IMR-90 (cell line): ENCODE measurements at regions not wholly inside any gene's neighbourhood (a gene's known extent, or its start where the extent isn't known, plus 50 kb on each side); places are given as distances from the start of the nearest gene placed in this dataset.

Experiments used
- ATAC-seq: fragments of 200-7000 bp; cut with Tn5 transposase; 2 replicates; pipeline ENCODE4 v1.9.1; 2020; ENCODE audit warnings: low read depth, mild to moderate bottlenecking, moderate library complexity
- BruUV-seq: library from RNA; stranded (reverse); fragments of 400-500 nt; replicated peaks from 2 replicates; lab custom pipeline; 2021; lab: Mats Ljungman, UMichigan
- CTCF ChIA-PET: fragments of 300-600 bp; formaldehyde crosslinking; extraction: SDS; loops from one replicate; lab custom pipeline; 2021; ENCODE audit warnings: antibody characterized with exemption; lab: Yijun Ruan, JAX
- POLR2A ChIA-PET: fragments of 300-600 bp; sonication (Branson Sonifier 250); formaldehyde crosslinking; loops from one replicate; lab custom pipeline; 2022; ENCODE audit warnings: antibody characterized with exemption; ENCODE audit not compliant: unreplicated experiment; lab: Charles Lee
- DNase-seq: peaks from one replicate; pipeline ENCODE4 v3.0.0; 2013
- H2AFZ ChIP-seq: replicated peaks from 2 replicates; pipeline ENCODE3; 2013; ENCODE audit warnings: low read length, mild to moderate bottlenecking; ENCODE audit not compliant: poor library complexity
- H2AK5ac ChIP-seq: 2 replicates; pipeline ENCODE4 v1.6.1; 2013; ENCODE audit warnings: low read depth, low read length, inconsistent platforms
- H2AK9ac ChIP-seq: replicated peaks from 2 replicates; pipeline ENCODE3; 2013; ENCODE audit warnings: mild to moderate bottlenecking, low read depth, low read length, moderate library complexity; ENCODE audit not compliant: poor library complexity
- H2BK120ac ChIP-seq: 2 replicates; pipeline ENCODE4 v1.6.1; 2013; ENCODE audit warnings: low read depth, low read length, inconsistent platforms
- H2BK15ac ChIP-seq: 3 replicates; pipeline ENCODE4 v1.6.1; 2013; ENCODE audit warnings: low read depth, low read length, inconsistent platforms
- H2BK20ac ChIP-seq: 2 replicates; pipeline ENCODE4 v1.6.1; 2013; ENCODE audit warnings: low read depth, mild to moderate bottlenecking, inconsistent platforms, low read length, moderate library complexity
- H2BK5ac ChIP-seq: 2 replicates; pipeline ENCODE4 v1.6.1; 2013; ENCODE audit warnings: mild to moderate bottlenecking, low read depth, low read length, inconsistent platforms; ENCODE audit not compliant: poor library complexity, severe bottlenecking
- H3K14ac ChIP-seq: replicated peaks from 2 replicates; pipeline ENCODE4 v1.6.1; 2013; ENCODE audit warnings: low read depth, low read length, inconsistent platforms
- H3K18ac ChIP-seq: 2 replicates; pipeline ENCODE4 v1.6.1; 2013; ENCODE audit warnings: low read depth, low read length, control low read depth
- H3K23ac ChIP-seq: 2 replicates; pipeline ENCODE4 v1.6.1; 2013; ENCODE audit warnings: low read depth, low read length, inconsistent platforms
- H3K27ac ChIP-seq: 2 replicates; pipeline ENCODE4 v1.5.1; 2013; ENCODE audit warnings: mild to moderate bottlenecking, control low read depth, low read length; ENCODE audit not compliant: insufficient read depth
- H3K27me3 ChIP-seq: 2 replicates; pipeline ENCODE4 v1.6.1; 2013; ENCODE audit warnings: low read length; ENCODE audit not compliant: control insufficient read depth, insufficient read depth
- H3K36me3 ChIP-seq: 2 replicates; pipeline ENCODE4 v1.6.1; 2013; ENCODE audit warnings: low read length, mixed read lengths; ENCODE audit not compliant: control insufficient read depth, insufficient read depth
- H3K4ac ChIP-seq: 2 replicates; pipeline ENCODE4 v1.6.1; 2013; ENCODE audit warnings: low read depth, low read length, inconsistent platforms
- H3K4me1 ChIP-seq: 2 replicates; pipeline ENCODE4 v1.6.1; 2013; ENCODE audit warnings: low read length, mixed read lengths; ENCODE audit not compliant: control insufficient read depth, insufficient read depth
- H3K4me2 ChIP-seq: 2 replicates; pipeline ENCODE4 v1.6.1; 2013; ENCODE audit warnings: low read depth, mild to moderate bottlenecking, control low read depth, low read length, moderate library complexity
- H3K4me3 ChIP-seq: 2 replicates; pipeline ENCODE4 v1.5.1; 2013; ENCODE audit warnings: low read depth, mild to moderate bottlenecking, control low read depth, low read length, moderate library complexity; ENCODE audit not compliant: insufficient read depth
- H3K56ac ChIP-seq: 2 replicates; pipeline ENCODE4 v1.6.1; 2013; ENCODE audit warnings: low read length, inconsistent platforms; ENCODE audit not compliant: insufficient read depth; ENCODE audit errors: extremely low read depth
- H3K79me1 ChIP-seq, 2 experiments: 2 replicates each; pipeline ENCODE4 v1.6.1; 2013; ENCODE audit warnings: low read length in 2 of 2, inconsistent platforms in 1 of 2, low read depth in 1 of 2
- H3K9ac ChIP-seq: 2 replicates; pipeline ENCODE4 v1.6.1; 2013; ENCODE audit warnings: low read depth, low read length, control low read depth
- H3K9me1 ChIP-seq: 2 replicates; pipeline ENCODE4 v1.6.1; 2013; ENCODE audit warnings: low read length, inconsistent platforms; ENCODE audit not compliant: insufficient read depth
- H3K9me3 ChIP-seq: 2 replicates; pipeline ENCODE4 v1.6.1; 2013; ENCODE audit warnings: low read length; ENCODE audit not compliant: control insufficient read depth, insufficient read depth
- H4K20me1 ChIP-seq: 2 replicates; pipeline ENCODE4 v1.6.1; 2013; ENCODE audit warnings: low read length, inconsistent platforms; ENCODE audit not compliant: insufficient read depth
- H4K5ac ChIP-seq: 2 replicates; pipeline ENCODE4 v1.6.1; 2013; ENCODE audit warnings: mild to moderate bottlenecking, low read depth, low read length, control low read depth
- H4K8ac ChIP-seq, 2 experiments: 2 replicates each; pipeline ENCODE4 v1.6.1; 2013; ENCODE audit warnings: low read depth in 2 of 2, low read length in 2 of 2, control low read depth in 1 of 2, inconsistent platforms in 1 of 2
- H4K91ac ChIP-seq: 2 replicates; pipeline ENCODE4 v1.6.1; 2013; ENCODE audit warnings: low read depth, low read length, inconsistent platforms; ENCODE audit not compliant: insufficient read depth
- BHLHE40 ChIP-seq: fragments of 150-350 bp; IDR thresholded peaks from 2 replicates; pipeline ENCODE4 v1.6.1; 2016; ENCODE audit warnings: mild to moderate bottlenecking, low read depth, low read length
- CEBPB ChIP-seq: IDR thresholded peaks from 2 replicates; pipeline ENCODE4 v1.6.1; 2012; ENCODE audit warnings: low read depth, low read length, improper control_type of control experiment
- CHD1 ChIP-seq: IDR thresholded peaks from 2 replicates; pipeline ENCODE4 v1.6.1; 2012; ENCODE audit warnings: low read depth, low read length, improper control_type of control experiment
- FOS ChIP-seq: fragments of 150-350 bp; IDR thresholded peaks from 2 replicates; pipeline ENCODE4 v1.6.1; 2016; ENCODE audit warnings: low read depth, low read length
- MAFK ChIP-seq: IDR thresholded peaks from 2 replicates; pipeline ENCODE4 v1.6.1; 2012; ENCODE audit warnings: low read depth, low read length, improper control_type of control experiment
- MAZ ChIP-seq: IDR thresholded peaks from 2 replicates; pipeline ENCODE4 v1.6.1; 2012; ENCODE audit warnings: low read depth, mild to moderate bottlenecking, low read length, improper control_type of control experiment, moderate library complexity, borderline replicate concordance
- MXI1 ChIP-seq: IDR thresholded peaks from 2 replicates; pipeline ENCODE4 v1.6.1; 2012; ENCODE audit warnings: low read depth, mild to moderate bottlenecking, low read length, moderate library complexity, borderline replicate concordance
- NFE2L2 ChIP-seq: fragments of 150-350 bp; IDR thresholded peaks from 2 replicates; pipeline ENCODE4 v1.6.1; 2016; ENCODE audit warnings: low read depth, mild to moderate bottlenecking, low read length
- POLR2A ChIP-seq: IDR thresholded peaks from 2 replicates; pipeline ENCODE4 v1.6.1; 2012; ENCODE audit warnings: mild to moderate bottlenecking, low read depth, low read length
- RAD21 ChIP-seq: IDR thresholded peaks from 2 replicates; pipeline ENCODE4 v1.6.1; 2012; ENCODE audit warnings: low read length, improper control_type of control experiment
- RCOR1 ChIP-seq: IDR thresholded peaks from 2 replicates; pipeline ENCODE4 v1.6.1; 2012; ENCODE audit warnings: mild to moderate bottlenecking, low read length, improper control_type of control experiment; ENCODE audit not compliant: insufficient replicate concordance
- RFX5 ChIP-seq: IDR thresholded peaks from 2 replicates; pipeline ENCODE4 v1.8.0; 2012; ENCODE audit warnings: low read depth, mild to moderate bottlenecking, low read length, moderate library complexity
- SMC3 ChIP-seq: fragments of 150-350 bp; IDR thresholded peaks from 2 replicates; pipeline ENCODE4 v1.6.1; 2016; ENCODE audit warnings: low read depth, mild to moderate bottlenecking, antibody characterized with exemption, low read length, moderate library complexity
- WGBS, 2 experiments: methylation state at CpG; one replicate each; pipeline versions ENCODE4 v1.1.5 to v1.1.7; 2013; ENCODE audit warnings: missing lambda C conversion rate in 2 of 2; ENCODE audit not compliant: insufficient read length in 1 of 2; ENCODE audit errors: extremely low coverage in 2 of 2; 5-methylcytosine and 5-hydroxymethylcytosine counted together
- dilution Hi-C: fragments of 300-500 bp; cut with HindIII; formaldehyde crosslinking; loops from one replicate; pipeline ENCODE4 v1.14.3; 2018; ENCODE audit warnings: low sequenced_read_pairs; ENCODE audit not compliant: unreplicated experiment
- in situ Hi-C: fragments of 300-500 bp; cut with MboI; formaldehyde crosslinking; loops from 3 replicates; pipeline ENCODE4 v1.14.3; 2019; ENCODE audit warnings: low sequenced_read_pairs, inconsistent platforms, mixed read lengths
- intact Hi-C: fragments of 100-400 bp; cut with micrococcal nuclease; formaldehyde crosslinking; loops from 2 replicates; pipeline ENCODE4 v1.10.0; 2022
- TF ChIP-seq, protein P1 (sequence below): fragments of 150-350 bp; IDR thresholded peaks from 2 replicates; pipeline ENCODE4 v1.6.1; 2017; ENCODE audit warnings: mild to moderate bottlenecking, antibody characterized with exemption, low read length, low read depth
- TF ChIP-seq, protein P2 (sequence below): fragments of 150-350 bp; IDR thresholded peaks from 2 replicates; pipeline ENCODE4 v1.6.1; 2016; ENCODE audit warnings: low read depth, mild to moderate bottlenecking, low read length, moderate library complexity, borderline replicate concordance
- TF ChIP-seq, protein P3 (sequence below): conservative IDR thresholded peaks from 2 replicates; pipeline ENCODE4 v1.5.1; 2012; ENCODE audit warnings: mild to moderate bottlenecking, low read depth, low read length, improper control_type of control experiment

DNA sequence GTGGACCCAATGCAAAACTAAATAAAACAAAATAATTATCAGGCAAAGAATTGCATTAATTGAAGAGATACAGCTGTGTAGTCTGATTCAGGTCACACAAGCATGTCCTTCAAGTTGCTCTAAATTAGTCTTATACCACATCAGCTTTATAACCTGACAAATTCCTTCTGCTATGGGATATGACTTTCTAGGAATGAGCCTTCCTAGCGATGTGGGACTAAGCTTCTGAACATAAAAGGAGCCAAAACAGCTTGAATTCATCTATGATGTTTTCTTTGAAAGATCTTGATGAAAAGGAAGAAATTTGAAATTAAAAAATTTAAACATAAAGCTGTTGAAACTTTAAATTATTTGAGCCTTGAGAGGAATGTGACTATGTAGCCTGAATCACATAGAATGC lies 1409.1 kb downstream of the CDH11 start:
- TF ChIP-seq MAZ (no peak), RCOR1 (no peak), NFE2L2 (no peak), POLR2A (no peak), MXI1 (no peak), SMC3 (no peak), MAFK (no peak), RAD21 (no peak), CEBPB (no peak), BHLHE40 (no peak), CHD1 (no peak), FOS (no peak), RFX5 (no peak)
- TF ChIP-seq, protein P1, sequence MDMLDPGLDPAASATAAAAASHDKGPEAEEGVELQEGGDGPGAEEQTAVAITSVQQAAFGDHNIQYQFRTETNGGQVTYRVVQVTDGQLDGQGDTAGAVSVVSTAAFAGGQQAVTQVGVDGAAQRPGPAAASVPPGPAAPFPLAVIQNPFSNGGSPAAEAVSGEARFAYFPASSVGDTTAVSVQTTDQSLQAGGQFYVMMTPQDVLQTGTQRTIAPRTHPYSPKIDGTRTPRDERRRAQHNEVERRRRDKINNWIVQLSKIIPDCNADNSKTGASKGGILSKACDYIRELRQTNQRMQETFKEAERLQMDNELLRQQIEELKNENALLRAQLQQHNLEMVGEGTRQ, result no peak
- TF ChIP-seq, protein P2, sequence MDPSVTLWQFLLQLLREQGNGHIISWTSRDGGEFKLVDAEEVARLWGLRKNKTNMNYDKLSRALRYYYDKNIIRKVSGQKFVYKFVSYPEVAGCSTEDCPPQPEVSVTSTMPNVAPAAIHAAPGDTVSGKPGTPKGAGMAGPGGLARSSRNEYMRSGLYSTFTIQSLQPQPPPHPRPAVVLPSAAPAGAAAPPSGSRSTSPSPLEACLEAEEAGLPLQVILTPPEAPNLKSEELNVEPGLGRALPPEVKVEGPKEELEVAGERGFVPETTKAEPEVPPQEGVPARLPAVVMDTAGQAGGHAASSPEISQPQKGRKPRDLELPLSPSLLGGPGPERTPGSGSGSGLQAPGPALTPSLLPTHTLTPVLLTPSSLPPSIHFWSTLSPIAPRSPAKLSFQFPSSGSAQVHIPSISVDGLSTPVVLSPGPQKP, result no peak
- TF ChIP-seq, protein P3, sequence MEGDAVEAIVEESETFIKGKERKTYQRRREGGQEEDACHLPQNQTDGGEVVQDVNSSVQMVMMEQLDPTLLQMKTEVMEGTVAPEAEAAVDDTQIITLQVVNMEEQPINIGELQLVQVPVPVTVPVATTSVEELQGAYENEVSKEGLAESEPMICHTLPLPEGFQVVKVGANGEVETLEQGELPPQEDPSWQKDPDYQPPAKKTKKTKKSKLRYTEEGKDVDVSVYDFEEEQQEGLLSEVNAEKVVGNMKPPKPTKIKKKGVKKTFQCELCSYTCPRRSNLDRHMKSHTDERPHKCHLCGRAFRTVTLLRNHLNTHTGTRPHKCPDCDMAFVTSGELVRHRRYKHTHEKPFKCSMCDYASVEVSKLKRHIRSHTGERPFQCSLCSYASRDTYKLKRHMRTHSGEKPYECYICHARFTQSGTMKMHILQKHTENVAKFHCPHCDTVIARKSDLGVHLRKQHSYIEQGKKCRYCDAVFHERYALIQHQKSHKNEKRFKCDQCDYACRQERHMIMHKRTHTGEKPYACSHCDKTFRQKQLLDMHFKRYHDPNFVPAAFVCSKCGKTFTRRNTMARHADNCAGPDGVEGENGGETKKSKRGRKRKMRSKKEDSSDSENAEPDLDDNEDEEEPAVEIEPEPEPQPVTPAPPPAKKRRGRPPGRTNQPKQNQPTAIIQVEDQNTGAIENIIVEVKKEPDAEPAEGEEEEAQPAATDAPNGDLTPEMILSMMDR, result no peak
- Histone ChIP-seq H3K23ac (no peak overlapping the region), H3K36me3 (no peaks in the 10 kb centered on the region), H4K8ac (no peak overlapping the region), H4K5ac (no peak overlapping the region), H2BK120ac (no peak overlapping the region), H3K27ac (no peak overlapping the region), H3K56ac (no peak overlapping the region), H3K27me3 (no peaks in the 10 kb centered on the region), H3K4me2 (no peak overlapping the region), H3K9me3 (no peaks in the 10 kb centered on the region), H3K4me1 (no peaks in the 10 kb centered on the region), H2AK9ac (no peak overlapping the region), H2AK5ac (no peak overlapping the region), H2BK20ac (no peak overlapping the region), H2BK15ac (no peak overlapping the region), H4K91ac (no peak overlapping the region), H3K18ac (no peak overlapping the region), H3K9me1 (no peaks in the 10 kb centered on the region), H3K4me3 (no peak overlapping the region), H4K20me1 (no peaks in the 10 kb centered on the region), H3K4ac (no peak overlapping the region), H3K79me1 (no peaks in the 10 kb centered on the region), H3K9ac (no peak overlapping the region), H2AFZ (no peak overlapping the region), H3K14ac (no peak overlapping the region), H2BK5ac (no peak overlapping the region)
- dilution Hi-C loops, result no loop called here
- intact Hi-C loops, result no loop called here
- ATAC-seq, result no peak
- ChIA-PET POLR2A (no interaction called here), CTCF (no interaction called here)
- BruUV-seq, result no TSS peak
- in situ Hi-C loops, result no loop called here
- WGBS, 2 experiments, result no CpG with 5 or more reads among the region's 1 CpG
- DNase-seq, result no peak
